Loucy (cell line): ENCODE measurements at regions not wholly inside any gene's neighbourhood (a gene's known extent, or its start where the extent isn't known, plus 50 kb on each side); places are given as distances from the start of the nearest gene placed in this dataset.
A peak's percentile ranks its signal among the peaks of the same experiment; 100 is the strongest.

Experiments used
- H2AFZ ChIP-seq: fragments of 200-600 bp; sonication (generic); 2 replicates; pipeline ENCODE4 v1.6.0; 2016; ENCODE audit warnings: antibody characterized with exemption, mild to moderate bottlenecking, low read length, moderate library complexity
- H3F3A ChIP-seq: fragments of 200-600 bp; 2 replicates; pipeline ENCODE4 v1.6.0; 2016; ENCODE audit warnings: antibody characterized with exemption, low read depth, mild to moderate bottlenecking
- H3K27me3 ChIP-seq: fragments of 200-600 bp; sonication (generic); 2 replicates; pipeline ENCODE4 v1.6.1; 2014; ENCODE audit warnings: low read length, mild to moderate bottlenecking; ENCODE audit not compliant: insufficient read depth, poor library complexity, severe bottlenecking
- H3K36me3 ChIP-seq: fragments of 200-600 bp; sonication (generic); 2 replicates; pipeline ENCODE4 v1.6.1; 2016; ENCODE audit warnings: low read length; ENCODE audit not compliant: insufficient read depth
- H3K4me1 ChIP-seq: fragments of 200-600 bp; sonication (generic); 2 replicates; pipeline ENCODE4 v1.5.1; 2014; ENCODE audit warnings: low read length, mild to moderate bottlenecking; ENCODE audit not compliant: insufficient read depth, poor library complexity, severe bottlenecking
- H3K4me2 ChIP-seq: fragments of 200-600 bp; sonication (generic); 2 replicates; pipeline ENCODE4 v1.6.0; 2014; ENCODE audit warnings: antibody characterized with exemption, low read length, low read depth, mild to moderate bottlenecking; ENCODE audit not compliant: poor library complexity, severe bottlenecking
- H3K4me3 ChIP-seq: fragments of 200-600 bp; sonication (generic); 2 replicates; pipeline ENCODE4 v1.5.1; 2014; ENCODE audit warnings: low read length, mild to moderate bottlenecking, mixed read lengths; ENCODE audit not compliant: poor library complexity, severe bottlenecking
- H3K79me2 ChIP-seq: fragments of 200-600 bp; sonication (generic); 2 replicates; pipeline ENCODE4 v1.6.1; 2014; ENCODE audit warnings: low read length; ENCODE audit not compliant: insufficient read depth
- H3K9ac ChIP-seq: fragments of 200-600 bp; sonication (generic); 2 replicates; pipeline ENCODE4 v1.6.0; 2014; ENCODE audit warnings: mild to moderate bottlenecking, low read depth, low read length, moderate library complexity; ENCODE audit not compliant: poor library complexity, severe bottlenecking
- H3K9me2 ChIP-seq: fragments of 200-600 bp; sonication (generic); replicated peaks from 2 replicates; pipeline ENCODE4 v1.6.1; 2016; ENCODE audit warnings: low read depth, low read length, mixed read lengths
- H3K9me3 ChIP-seq: fragments of 200-600 bp; sonication (generic); 2 replicates; pipeline ENCODE4 v1.6.1; 2014; ENCODE audit warnings: mild to moderate bottlenecking, antibody characterized with exemption, low read length, low read depth; ENCODE audit not compliant: insufficient read depth
- H4K20me1 ChIP-seq: fragments of 200-600 bp; sonication (generic); 2 replicates; pipeline ENCODE4 v1.6.0; 2014; ENCODE audit warnings: antibody characterized with exemption, low read length, mild to moderate bottlenecking; ENCODE audit not compliant: insufficient read depth, poor library complexity, severe bottlenecking
- CTCF ChIP-seq: fragments of 200-600 bp; sonication (generic); conservative IDR thresholded peaks from 2 replicates; pipeline ENCODE4 v1.5.1; 2014; ENCODE audit warnings: mild to moderate bottlenecking, antibody characterized with exemption, low read length
- EZH2phosphoT487 ChIP-seq: fragments of 200-600 bp; IDR thresholded peaks from 2 replicates; pipeline ENCODE4 v1.6.1; 2018; ENCODE audit warnings: antibody characterized with exemption, mild to moderate bottlenecking, moderate library complexity, borderline replicate concordance

- H3K4me2 ChIP-seq, result no peak overlapping the region
- H3K4me3 ChIP-seq, result no peak overlapping the region
- H4K20me1 ChIP-seq, result no peaks in the 10 kb centered on the region
- no peaks in the 10 kb centered on the region for H3K9me3 ChIP-seq
- H3K36me3 ChIP-seq, result no peaks in the 10 kb centered on the region
- TF ChIP-seq CTCF, result peak; percentile 75
- TF ChIP-seq EZH2phosphoT487, result no peak
- H3F3A ChIP-seq, result no peaks in the 10 kb centered on the region
- H3K27me3 ChIP-seq, result no peaks in the 10 kb centered on the region
- H3K9ac ChIP-seq, result no peak overlapping the region
- no peaks in the 10 kb centered on the region for H3K79me2 ChIP-seq
- no peak overlapping the region for H2AFZ ChIP-seq
- H3K9me2 ChIP-seq, result no peaks in the 10 kb centered on the region
- peaks cover 8% of the 10 kb centered on the region for H3K4me1 ChIP-seq
Measured at GRCh38 chr15:23857028-23857641, 170.0 kb upstream of the NDN start.

- Histone ChIP-seq H3K79me2 (no peaks in the 10 kb centered on the region), H3K4me1 (peaks cover 8% of the 10 kb centered on the region), H3K4me2 (no peak overlapping the region), H3K27me3 (no peaks in the 10 kb centered on the region), H3F3A (no peaks in the 10 kb centered on the region), H2AFZ (no peak overlapping the region), H3K4me3 (no peak overlapping the region), H3K9me3 (no peaks in the 10 kb centered on the region), H3K9ac (no peak overlapping the region), H3K9me2 (no peaks in the 10 kb centered on the region), H3K36me3 (no peaks in the 10 kb centered on the region), H4K20me1 (no peaks in the 10 kb centered on the region)
- no peak for TF ChIP-seq EZH2phosphoT487
- TF ChIP-seq CTCF, result no peak
Measured at GRCh38 chr15:23859008-23859407, 171.9 kb upstream of the NDN start.

- Histone ChIP-seq H3K9ac (no peak overlapping the region), H3K9me2 (no peaks in the 10 kb centered on the region), H3K9me3 (no peaks in the 10 kb centered on the region), H3K4me2 (no peak overlapping the region), H4K20me1 (no peaks in the 10 kb centered on the region), H3F3A (no peaks in the 10 kb centered on the region), H3K79me2 (no peaks in the 10 kb centered on the region), H3K4me3 (no peak overlapping the region), H3K27me3 (no peaks in the 10 kb centered on the region), H3K36me3 (no peaks in the 10 kb centered on the region), H2AFZ (no peak overlapping the region), H3K4me1 (no peaks in the 10 kb centered on the region)
- TF ChIP-seq CTCF (no peak), EZH2phosphoT487 (no peak)
Measured at GRCh38 chr15:23860290-23861245, 173.5 kb upstream of the NDN start.
